Fibroblast of lung (primary cell): ENCODE measurements at regions not wholly inside any gene's neighbourhood (a gene's known extent, or its start where the extent isn't known, plus 50 kb on each side); places are given as distances from the start of the nearest gene placed in this dataset.

ENCODE experiments used
- DNase-seq, 2 donors: peaks; one replicate each; pipeline versions ENCODE4 v3.0.0 to v3.0.0-alpha.2; 2010; ENCODE audit warnings: low read depth in 2 of 2
- H2AFZ ChIP-seq: 2 replicates; pipeline ENCODE4 v1.5.1; 2012; ENCODE audit warnings: low read length, control low read depth, inconsistent platforms
- H3K27ac ChIP-seq: 2 replicates; pipeline ENCODE4 v1.5.1; 2011; ENCODE audit warnings: low read length, control low read depth; ENCODE audit not compliant: insufficient read depth
- H3K27me3 ChIP-seq: 2 replicates; pipeline ENCODE4 v1.5.1; 2011; ENCODE audit warnings: mild to moderate bottlenecking, low read length; ENCODE audit not compliant: control insufficient read depth, insufficient read depth
- H3K36me3 ChIP-seq: 2 replicates; pipeline ENCODE4 v1.5.1; 2011; ENCODE audit warnings: low read length; ENCODE audit not compliant: control insufficient read depth, insufficient read depth
- H3K4me1 ChIP-seq: 2 replicates; pipeline ENCODE4 v1.5.1; 2011; ENCODE audit warnings: low read length; ENCODE audit not compliant: control insufficient read depth, insufficient read depth; ENCODE audit errors: extremely low read depth
- H3K4me2 ChIP-seq: 2 replicates; pipeline ENCODE4 v1.5.1; 2011; ENCODE audit warnings: low read length, control low read depth; ENCODE audit not compliant: insufficient read depth; ENCODE audit errors: extremely low read depth
- H3K4me3 ChIP-seq, 4 experiments: fragments of 200-600 bp in 1 of 4; sonication (generic) in 1 of 4; replicated peaks in 1 of 4; 2 replicates each; pipeline ENCODE4 v1.5.1; 2011 to 2016; ENCODE audit warnings: low read length in 4 of 4, low read depth in 3 of 4, mild to moderate bottlenecking in 3 of 4, control low read depth in 2 of 4, inconsistent platforms in 1 of 4, mixed read lengths in 1 of 4; ENCODE audit not compliant: insufficient read depth in 1 of 4; ENCODE audit errors: control extremely low read depth in 1 of 4
- H3K79me2 ChIP-seq: 2 replicates; pipeline ENCODE4 v1.5.1; 2012; ENCODE audit warnings: mild to moderate bottlenecking, low read length, inconsistent platforms; ENCODE audit not compliant: control insufficient read depth, insufficient read depth
- H3K9ac ChIP-seq: 2 replicates; pipeline ENCODE4 v1.5.1; 2011; ENCODE audit warnings: mild to moderate bottlenecking, low read length, control low read depth; ENCODE audit not compliant: insufficient read depth
- H3K9me3 ChIP-seq: 2 replicates; pipeline ENCODE4 v1.5.1; 2012; ENCODE audit warnings: low read depth, low read length; ENCODE audit not compliant: control insufficient read depth, insufficient read depth
- H4K20me1 ChIP-seq: 2 replicates; pipeline ENCODE4 v1.5.1; 2011; ENCODE audit warnings: low read length; ENCODE audit not compliant: control insufficient read depth, insufficient read depth; ENCODE audit errors: extremely low read depth
- EZH2 ChIP-seq: IDR thresholded peaks from 2 replicates; pipeline ENCODE4 v1.5.1; 2012; ENCODE audit warnings: low read length, control low read depth, mild to moderate bottlenecking; ENCODE audit errors: missing control alignments
- TF ChIP-seq, protein P1 (sequence below), 2 donors: IDR thresholded peaks in 1 of 2; conservative IDR thresholded peaks in 1 of 2; 1 replicate in 1 of 2; 2 replicates in 1 of 2; pipeline ENCODE4 v1.5.1; 2011 to 2012; ENCODE audit warnings: low read length in 2 of 2, control low read depth in 1 of 2, inconsistent platforms in 1 of 2, low read depth in 1 of 2, mild to moderate bottlenecking in 1 of 2

DNA sequence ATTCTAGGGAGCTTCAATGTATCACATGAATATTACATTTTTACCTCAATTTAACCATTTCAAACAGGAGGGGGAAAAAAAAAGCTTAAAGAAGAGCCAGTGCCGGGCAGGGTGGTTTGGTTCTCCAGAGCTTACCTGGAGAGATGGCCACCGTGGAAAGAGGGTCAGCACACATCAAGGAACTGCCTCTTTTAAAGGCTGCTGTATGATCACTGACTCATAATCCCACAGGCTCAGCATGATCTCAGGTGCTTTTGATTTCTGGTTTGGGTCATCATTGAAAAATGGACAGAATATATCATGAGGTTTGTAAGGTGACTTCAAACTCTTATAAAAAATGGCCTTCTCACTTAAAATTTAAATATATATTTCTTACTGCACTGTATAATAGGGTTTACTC is 67.5 kb upstream of the MDFIC start:
- H3K4me3 ChIP-seq: no peak overlapping the region
- no peaks in the 10 kb centered on the region for H3K79me2 ChIP-seq
- H3K4me2 ChIP-seq: no peak overlapping the region
- no peaks in the 10 kb centered on the region for H3K4me1 ChIP-seq
- no peak overlapping the region for H3K9ac ChIP-seq
- no peak overlapping the region for H2AFZ ChIP-seq
- no peaks in the 10 kb centered on the region for H3K9me3 ChIP-seq
- no peak for DNase-seq
- no peak overlapping the region for H3K27ac ChIP-seq
- H3K27me3 ChIP-seq: no peaks in the 10 kb centered on the region
- TF ChIP-seq EZH2: no peak
- TF ChIP-seq, protein P1, sequence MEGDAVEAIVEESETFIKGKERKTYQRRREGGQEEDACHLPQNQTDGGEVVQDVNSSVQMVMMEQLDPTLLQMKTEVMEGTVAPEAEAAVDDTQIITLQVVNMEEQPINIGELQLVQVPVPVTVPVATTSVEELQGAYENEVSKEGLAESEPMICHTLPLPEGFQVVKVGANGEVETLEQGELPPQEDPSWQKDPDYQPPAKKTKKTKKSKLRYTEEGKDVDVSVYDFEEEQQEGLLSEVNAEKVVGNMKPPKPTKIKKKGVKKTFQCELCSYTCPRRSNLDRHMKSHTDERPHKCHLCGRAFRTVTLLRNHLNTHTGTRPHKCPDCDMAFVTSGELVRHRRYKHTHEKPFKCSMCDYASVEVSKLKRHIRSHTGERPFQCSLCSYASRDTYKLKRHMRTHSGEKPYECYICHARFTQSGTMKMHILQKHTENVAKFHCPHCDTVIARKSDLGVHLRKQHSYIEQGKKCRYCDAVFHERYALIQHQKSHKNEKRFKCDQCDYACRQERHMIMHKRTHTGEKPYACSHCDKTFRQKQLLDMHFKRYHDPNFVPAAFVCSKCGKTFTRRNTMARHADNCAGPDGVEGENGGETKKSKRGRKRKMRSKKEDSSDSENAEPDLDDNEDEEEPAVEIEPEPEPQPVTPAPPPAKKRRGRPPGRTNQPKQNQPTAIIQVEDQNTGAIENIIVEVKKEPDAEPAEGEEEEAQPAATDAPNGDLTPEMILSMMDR (conservative IDR thresholded peaks at IDR 0.05 in 1 of 2, IDR thresholded peaks at IDR 0.05 in 1 of 2; ENCODE audit: low read depth in 1 of 2, low read length in 2 of 2): no peak
- H4K20me1 ChIP-seq: no peaks in the 10 kb centered on the region
- no peaks in the 10 kb centered on the region for H3K36me3 ChIP-seq

DNA sequence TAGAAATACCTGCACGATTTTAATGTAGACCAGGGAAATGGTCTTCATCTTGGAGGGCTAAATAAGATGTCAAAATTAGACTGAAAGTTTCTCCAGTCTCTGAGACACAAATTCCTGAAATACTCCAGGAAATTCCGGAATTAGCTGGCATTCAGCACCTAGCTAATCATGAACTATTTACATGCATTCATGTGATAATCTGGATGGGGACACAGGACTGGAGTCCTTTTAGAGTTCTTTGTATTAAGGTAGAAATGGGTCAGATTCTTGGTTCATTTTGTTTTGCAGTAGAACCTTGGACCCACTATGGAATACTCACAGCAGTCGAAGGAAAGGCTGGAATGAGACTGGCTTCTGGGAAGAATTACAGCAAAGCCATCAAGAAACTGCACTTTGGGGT is 65.3 kb upstream of the MDFIC start:
- DNase-seq: no peak
- H3K9me3 ChIP-seq: no peaks in the 10 kb centered on the region
- H3K9ac ChIP-seq: no peak overlapping the region
- H3K27ac ChIP-seq: no peak overlapping the region
- H4K20me1 ChIP-seq: no peaks in the 10 kb centered on the region
- H3K4me3 ChIP-seq: no peak overlapping the region
- TF ChIP-seq, protein P1 (conservative IDR thresholded peaks at IDR 0.05 in 1 of 2, IDR thresholded peaks at IDR 0.05 in 1 of 2; ENCODE audit: low read depth in 1 of 2, low read length in 2 of 2): no peak
- TF ChIP-seq EZH2: no peak
- H3K27me3 ChIP-seq: no peaks in the 10 kb centered on the region
- no peaks in the 10 kb centered on the region for H3K36me3 ChIP-seq
- no peak overlapping the region for H2AFZ ChIP-seq
- no peak overlapping the region for H3K4me2 ChIP-seq
- H3K4me1 ChIP-seq: no peaks in the 10 kb centered on the region
- no peaks in the 10 kb centered on the region for H3K79me2 ChIP-seq

DNA sequence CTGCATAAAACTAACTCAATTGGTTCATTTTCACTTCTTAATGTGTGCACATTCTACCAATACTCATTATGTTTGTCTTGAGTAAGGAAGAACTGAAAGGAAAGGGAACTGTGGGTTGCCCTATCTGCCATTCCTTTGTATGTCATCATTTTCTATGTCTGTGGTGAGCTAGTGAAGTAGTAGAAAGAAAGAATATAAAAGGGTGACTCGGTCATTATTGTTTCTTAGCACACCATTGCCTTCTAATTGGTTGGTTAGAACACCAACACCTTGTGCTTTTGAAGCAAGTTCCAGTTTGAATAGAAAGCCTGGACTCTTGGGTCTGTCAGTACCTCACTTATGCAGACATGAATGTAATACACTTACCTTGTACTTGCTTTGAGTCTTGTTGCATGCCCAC is 64.3 kb upstream of the MDFIC start:
- Histone ChIP-seq H3K4me1 (no peaks in the 10 kb centered on the region), H3K79me2 (no peaks in the 10 kb centered on the region), H3K4me2 (no peak overlapping the region), H3K9ac (no peak overlapping the region), H2AFZ (no peak overlapping the region), H4K20me1 (no peaks in the 10 kb centered on the region), H3K27ac (no peak overlapping the region), H3K27me3 (no peaks in the 10 kb centered on the region), H3K4me3 (no peak overlapping the region), H3K36me3 (no peaks in the 10 kb centered on the region), H3K9me3 (no peaks in the 10 kb centered on the region)
- DNase-seq: no peak
- TF ChIP-seq EZH2: no peak
- TF ChIP-seq, protein P1 (conservative IDR thresholded peaks at IDR 0.05 in 1 of 2, IDR thresholded peaks at IDR 0.05 in 1 of 2; ENCODE audit: low read depth in 1 of 2, low read length in 2 of 2): no peak
